ENCODE measurements at regions not wholly inside any gene's neighbourhood (a gene's known extent, or its start where the extent isn't known, plus 50 kb on each side); places are given as distances from the start of the nearest gene placed in this dataset.
"Not testable (repeated sequence)": the region's sequence is repeated elsewhere in the genome, so short reads cannot be mapped to it uniquely, and the experiment has no call there.

DNA sequence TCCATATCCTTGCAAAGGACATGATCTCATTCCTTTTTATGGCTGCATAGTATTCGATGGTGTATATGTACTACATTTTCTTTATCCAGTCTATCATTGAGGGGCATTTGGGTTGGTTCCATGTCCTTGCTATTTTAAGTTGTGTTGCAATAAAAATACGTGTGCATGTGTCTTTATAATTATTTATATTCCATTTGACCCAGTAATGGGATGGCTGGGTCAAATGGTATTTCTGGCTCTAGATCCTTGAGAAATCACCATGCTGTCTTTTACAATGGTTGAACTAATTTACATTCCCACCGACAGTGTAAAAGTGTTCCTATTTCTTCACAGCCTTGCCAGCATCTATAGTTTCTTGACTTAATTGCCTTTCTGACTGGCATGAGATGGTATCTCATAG is 972.6 kb upstream of the KCND2 start:
- H3K27me3 ChIP-seq (ENCODE audit: control insufficient read depth in 1 of 2, insufficient read depth in 2 of 2, low read length in 1 of 2); H3K4me3 ChIP-seq (ENCODE audit: low read length in 2 of 2); H3K4me1 ChIP-seq (ENCODE audit: control insufficient read depth in 1 of 2, insufficient read depth in 2 of 2, low read length in 2 of 2); ATAC-seq (ENCODE audit: low FRiP score); H3K27ac ChIP-seq (ENCODE audit: low read depth in 1 of 2, low read length in 2 of 2); DNase-seq; intact Hi-C loops (cut with DNase I); H3K36me3 ChIP-seq (ENCODE audit: control insufficient read depth in 1 of 2, insufficient read depth in 2 of 2, low read length in 1 of 2); H3K9me3 ChIP-seq (ENCODE audit: control insufficient read depth, low read length): not testable (repeated sequence)
- 69 to 79% methylated on average over 3 of the region's 3 CpGs for WGBS, 2 donors

DNA sequence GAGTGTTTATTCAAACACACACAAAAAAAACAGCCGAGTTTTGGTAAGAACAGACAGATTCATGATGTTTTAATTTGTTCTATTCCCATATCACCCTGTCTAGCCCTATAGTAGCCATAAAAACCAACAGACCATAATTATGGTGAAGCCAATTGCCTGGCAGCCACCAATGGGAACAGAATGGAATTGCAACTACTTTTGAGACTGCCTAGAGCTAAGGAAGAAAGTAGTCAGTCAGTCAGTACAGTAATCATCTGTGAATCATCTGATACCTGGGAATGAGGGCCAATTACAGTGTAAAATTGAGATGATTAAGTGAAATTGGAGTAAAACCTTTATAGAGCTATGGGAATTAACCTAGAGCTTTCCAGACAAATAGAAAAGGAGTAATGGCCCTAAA is 952.7 kb upstream of the KCND2 start:
- Histone ChIP-seq H3K36me3 (ENCODE audit: control insufficient read depth in 1 of 2, insufficient read depth in 2 of 2, low read length in 1 of 2) (no peaks in the 10 kb centered on the region), H3K9me3 (ENCODE audit: control insufficient read depth, low read length) (no peaks in the 10 kb centered on the region), H3K4me3 (ENCODE audit: low read length in 2 of 2) (no peak overlapping the region), H3K27ac (ENCODE audit: low read depth in 1 of 2, low read length in 2 of 2) (no peak overlapping the region), H3K27me3 (ENCODE audit: control insufficient read depth in 1 of 2, insufficient read depth in 2 of 2, low read length in 1 of 2) (no peaks in the 10 kb centered on the region), H3K4me1 (ENCODE audit: control insufficient read depth in 1 of 2, insufficient read depth in 2 of 2, low read length in 2 of 2) (no peaks in the 10 kb centered on the region)
- intact Hi-C loops (cut with DNase I): no loop called here
- WGBS, 2 donors: 24 to 34% methylated on average over 1 of the region's 1 CpG
- DNase-seq (no peak), ATAC-seq (ENCODE audit: low FRiP score) (no peak)

DNA sequence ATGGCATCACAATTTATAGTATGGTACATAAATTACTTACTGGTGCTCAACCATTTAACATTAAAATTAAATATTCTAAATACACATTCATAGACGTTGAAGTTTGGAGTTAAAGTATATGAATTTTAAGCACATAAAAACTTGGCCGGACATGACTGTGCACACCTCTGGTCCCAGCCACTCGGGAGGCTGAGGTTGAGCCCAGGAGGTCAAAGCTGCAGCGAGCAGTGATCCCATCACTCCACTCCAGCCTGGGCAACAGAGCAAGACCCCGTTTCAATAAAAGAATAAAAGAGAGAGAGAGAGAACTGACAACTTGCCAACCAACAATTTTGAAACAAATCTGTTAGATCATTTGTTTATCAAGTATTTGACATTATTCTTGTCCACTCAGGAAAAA is 943.3 kb upstream of the KCND2 start:
- WGBS, 2 donors: 74 to 78% methylated on average over 5 of the region's 5 CpGs
- ATAC-seq (ENCODE audit: low FRiP score): no peak
- Histone ChIP-seq H3K4me3 (ENCODE audit: low read length in 2 of 2) (no peak overlapping the region), H3K36me3 (ENCODE audit: control insufficient read depth in 1 of 2, insufficient read depth in 2 of 2, low read length in 1 of 2) (no peaks in the 10 kb centered on the region), H3K9me3 (ENCODE audit: control insufficient read depth, low read length) (no peaks in the 10 kb centered on the region), H3K4me1 (ENCODE audit: control insufficient read depth in 1 of 2, insufficient read depth in 2 of 2, low read length in 2 of 2) (no peaks in the 10 kb centered on the region), H3K27me3 (ENCODE audit: control insufficient read depth in 1 of 2, insufficient read depth in 2 of 2, low read length in 1 of 2) (no peaks in the 10 kb centered on the region), H3K27ac (ENCODE audit: low read depth in 1 of 2, low read length in 2 of 2) (no peak overlapping the region)
- intact Hi-C loops (cut with DNase I): no loop called here
- no peak for DNase-seq

DNA sequence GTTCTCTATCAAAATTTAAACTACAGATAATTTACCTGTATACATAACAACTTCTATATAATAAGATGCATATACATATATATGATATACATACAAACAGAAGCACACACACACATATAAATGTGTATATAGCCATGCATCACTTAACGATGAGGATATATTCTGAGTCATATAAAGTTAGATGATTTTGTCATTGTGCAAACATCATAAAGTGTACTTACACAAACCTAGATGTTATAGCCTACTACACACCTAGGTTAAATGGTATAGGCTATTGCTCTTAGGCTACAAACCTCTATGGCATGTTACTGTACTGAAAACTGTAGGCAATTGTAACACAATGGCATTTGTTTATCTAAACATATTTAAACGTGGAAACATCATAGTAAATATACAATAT is 937.6 kb upstream of the KCND2 start:
- Histone ChIP-seq H3K4me3 (ENCODE audit: low read length in 2 of 2) (no peak overlapping the region), H3K27me3 (ENCODE audit: control insufficient read depth in 1 of 2, insufficient read depth in 2 of 2, low read length in 1 of 2) (no peaks in the 10 kb centered on the region), H3K27ac (ENCODE audit: low read depth in 1 of 2, low read length in 2 of 2) (no peak overlapping the region), H3K4me1 (ENCODE audit: control insufficient read depth in 1 of 2, insufficient read depth in 2 of 2, low read length in 2 of 2) (no peaks in the 10 kb centered on the region), H3K9me3 (ENCODE audit: control insufficient read depth, low read length) (no peaks in the 10 kb centered on the region), H3K36me3 (ENCODE audit: control insufficient read depth in 1 of 2, insufficient read depth in 2 of 2, low read length in 1 of 2) (no peaks in the 10 kb centered on the region)
- WGBS, 2 donors: 58 to 61% methylated on average over 2 of the region's 2 CpGs
- intact Hi-C loops (cut with DNase I): no loop called here
- DNase-seq: no peak
- ATAC-seq (ENCODE audit: low FRiP score): no peak

DNA sequence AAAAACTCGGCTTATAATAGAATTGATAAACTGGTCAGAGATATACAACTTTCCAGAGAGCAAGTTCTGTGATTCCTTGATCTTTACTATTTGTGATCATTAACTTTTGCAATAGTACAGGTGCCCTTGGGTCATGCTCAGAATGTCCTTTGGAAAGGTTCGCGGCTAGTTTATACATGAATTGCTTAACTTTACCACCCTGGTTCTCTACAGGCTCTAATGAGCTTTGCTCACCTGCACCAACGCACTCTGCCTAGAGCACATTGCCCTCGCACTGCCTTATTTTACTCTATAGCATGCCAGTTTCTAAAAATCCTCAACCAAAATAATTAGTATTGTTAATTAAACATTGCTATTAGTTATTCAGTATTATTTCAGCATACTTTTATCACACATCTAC is 931.2 kb upstream of the KCND2 start:
- WGBS, 2 donors: 92 to 93% methylated on average over 5 of the region's 5 CpGs
- H3K36me3 ChIP-seq (ENCODE audit: control insufficient read depth in 1 of 2, insufficient read depth in 2 of 2, low read length in 1 of 2): no peaks in the 10 kb centered on the region
- intact Hi-C loops (cut with DNase I): no loop called here
- no peak for ATAC-seq (ENCODE audit: low FRiP score)
- no peaks in the 10 kb centered on the region for H3K4me1 ChIP-seq (ENCODE audit: control insufficient read depth in 1 of 2, insufficient read depth in 2 of 2, low read length in 2 of 2)
- no peak overlapping the region for H3K4me3 ChIP-seq (ENCODE audit: low read length in 2 of 2)
- H3K27ac ChIP-seq (ENCODE audit: low read depth in 1 of 2, low read length in 2 of 2): no peak overlapping the region
- no peaks in the 10 kb centered on the region for H3K9me3 ChIP-seq (ENCODE audit: control insufficient read depth, low read length)
- H3K27me3 ChIP-seq (ENCODE audit: control insufficient read depth in 1 of 2, insufficient read depth in 2 of 2, low read length in 1 of 2): no peaks in the 10 kb centered on the region
- DNase-seq: no peak

DNA sequence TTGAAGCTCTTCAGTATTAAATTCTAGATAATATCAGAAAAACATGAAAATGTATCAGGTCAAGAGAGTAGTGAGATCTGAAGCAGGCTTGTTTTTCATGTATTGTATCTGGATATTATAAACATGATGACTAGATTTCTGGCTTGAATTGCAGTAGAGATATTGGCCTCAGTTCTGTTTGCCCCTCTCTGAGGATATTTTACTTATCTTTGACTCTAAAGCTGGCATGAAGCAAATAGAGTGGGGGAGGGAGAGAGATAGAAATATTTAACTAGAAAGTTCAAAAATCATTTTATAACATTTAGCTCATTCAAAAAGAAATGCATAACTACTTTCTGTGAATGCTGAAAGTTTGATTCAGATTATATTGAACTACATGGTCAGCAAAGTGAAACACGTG is 929.7 kb upstream of the KCND2 start:
- Histone ChIP-seq H3K27me3 (ENCODE audit: control insufficient read depth in 1 of 2, insufficient read depth in 2 of 2, low read length in 1 of 2) (no peaks in the 10 kb centered on the region), H3K4me3 (ENCODE audit: low read length in 2 of 2) (no peak overlapping the region), H3K9me3 (ENCODE audit: control insufficient read depth, low read length) (no peaks in the 10 kb centered on the region), H3K27ac (ENCODE audit: low read depth in 1 of 2, low read length in 2 of 2) (no peak overlapping the region), H3K4me1 (ENCODE audit: control insufficient read depth in 1 of 2, insufficient read depth in 2 of 2, low read length in 2 of 2) (no peaks in the 10 kb centered on the region), H3K36me3 (ENCODE audit: control insufficient read depth in 1 of 2, insufficient read depth in 2 of 2, low read length in 1 of 2) (no peaks in the 10 kb centered on the region)
- 16 to 36% methylated on average over 1 of the region's 1 CpG for WGBS, 2 donors
- DNase-seq (no peak), ATAC-seq (ENCODE audit: low FRiP score) (no peak)
- intact Hi-C loops (cut with DNase I): no loop called here

DNA sequence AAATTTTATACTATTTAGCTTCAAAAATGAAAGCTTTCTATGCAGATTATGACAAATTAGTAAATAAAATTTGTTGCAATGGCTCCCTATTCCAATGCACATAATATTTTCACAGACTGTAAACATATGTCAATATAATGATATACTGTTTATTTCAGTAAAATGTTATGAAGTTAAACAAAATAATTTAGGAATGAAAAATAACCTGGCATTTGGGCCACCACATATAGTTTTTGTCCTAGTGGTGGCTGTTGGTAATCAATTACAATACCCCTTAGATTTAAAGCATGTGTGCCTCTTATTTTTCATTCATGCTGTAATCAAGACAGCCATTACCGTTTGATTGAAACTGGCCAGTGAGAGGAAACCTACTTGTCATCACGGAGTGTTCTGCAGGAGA is 928.5 kb upstream of the KCND2 start:
- Histone ChIP-seq H3K27me3 (ENCODE audit: control insufficient read depth in 1 of 2, insufficient read depth in 2 of 2, low read length in 1 of 2) (no peaks in the 10 kb centered on the region), H3K36me3 (ENCODE audit: control insufficient read depth in 1 of 2, insufficient read depth in 2 of 2, low read length in 1 of 2) (no peaks in the 10 kb centered on the region), H3K9me3 (ENCODE audit: control insufficient read depth, low read length) (no peaks in the 10 kb centered on the region), H3K4me3 (ENCODE audit: low read length in 2 of 2) (no peak overlapping the region), H3K4me1 (ENCODE audit: control insufficient read depth in 1 of 2, insufficient read depth in 2 of 2, low read length in 2 of 2) (no peaks in the 10 kb centered on the region), H3K27ac (ENCODE audit: low read depth in 1 of 2, low read length in 2 of 2) (no peak overlapping the region)
- DNase-seq (no peak), ATAC-seq (ENCODE audit: low FRiP score) (no peak)
- WGBS, 2 donors: 41 to 47% methylated on average over 2 of the region's 2 CpGs
- intact Hi-C loops (cut with DNase I): no loop called here

DNA sequence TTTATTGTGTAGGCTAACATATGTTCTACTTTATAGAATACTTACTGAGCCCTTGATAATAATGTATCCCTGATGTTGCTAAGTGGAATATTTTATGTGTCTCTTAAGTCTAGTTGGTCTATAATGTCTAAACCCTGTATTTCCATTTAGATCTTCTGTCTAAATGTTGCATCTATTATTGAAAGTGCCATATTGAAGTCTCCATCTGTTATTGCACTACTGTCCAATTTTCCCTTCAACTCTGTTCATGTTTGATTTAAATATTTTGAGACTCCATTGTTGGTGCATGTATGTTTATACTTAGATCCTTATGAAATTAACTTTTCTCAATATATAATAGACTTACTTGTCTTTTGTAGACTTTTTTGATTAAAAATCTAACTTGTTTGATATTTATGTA is 924.5 kb upstream of the KCND2 start:
- H3K36me3 ChIP-seq (ENCODE audit: control insufficient read depth in 1 of 2, insufficient read depth in 2 of 2, low read length in 1 of 2): no peaks in the 10 kb centered on the region
- intact Hi-C loops (cut with DNase I): no loop called here
- peaks cover 1% of the 10 kb centered on the region for H3K9me3 ChIP-seq (ENCODE audit: control insufficient read depth, low read length)
- no peaks in the 10 kb centered on the region for H3K27me3 ChIP-seq (ENCODE audit: control insufficient read depth in 1 of 2, insufficient read depth in 2 of 2, low read length in 1 of 2)
- H3K27ac ChIP-seq (ENCODE audit: low read depth in 1 of 2, low read length in 2 of 2): no peak overlapping the region
- DNase-seq (no peak), ATAC-seq (ENCODE audit: low FRiP score) (no peak)
- no peak overlapping the region for H3K4me3 ChIP-seq (ENCODE audit: low read length in 2 of 2)
- H3K4me1 ChIP-seq (ENCODE audit: control insufficient read depth in 1 of 2, insufficient read depth in 2 of 2, low read length in 2 of 2): no peaks in the 10 kb centered on the region

DNA sequence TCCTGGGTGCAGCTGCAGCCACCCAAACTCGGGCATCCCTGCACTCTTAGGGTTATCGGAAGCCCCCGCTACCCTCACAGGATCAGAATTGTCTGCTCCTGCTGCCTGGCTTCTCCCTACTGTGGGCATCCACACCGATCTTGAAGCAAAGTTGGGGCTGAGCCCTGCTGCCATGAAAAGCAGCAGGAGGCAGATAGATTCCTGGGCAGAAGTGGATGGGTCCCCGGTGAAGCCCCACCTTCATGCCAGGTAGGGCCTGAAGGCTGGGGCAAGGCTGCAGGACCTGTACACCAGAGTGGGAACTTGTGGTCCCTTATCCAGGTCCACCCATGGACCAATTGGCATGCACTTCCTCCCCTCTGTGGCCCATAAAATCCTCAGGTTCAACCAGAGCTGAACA is 922.6 kb upstream of the KCND2 start:
- Histone ChIP-seq H3K27me3 (ENCODE audit: control insufficient read depth in 1 of 2, insufficient read depth in 2 of 2, low read length in 1 of 2) (no peaks in the 10 kb centered on the region), H3K27ac (ENCODE audit: low read depth in 1 of 2, low read length in 2 of 2) (no peak overlapping the region), H3K9me3 (ENCODE audit: control insufficient read depth, low read length) (peaks cover 1% of the 10 kb centered on the region), H3K36me3 (ENCODE audit: control insufficient read depth in 1 of 2, insufficient read depth in 2 of 2, low read length in 1 of 2) (no peaks in the 10 kb centered on the region), H3K4me3 (ENCODE audit: low read length in 2 of 2) (no peak overlapping the region), H3K4me1 (ENCODE audit: control insufficient read depth in 1 of 2, insufficient read depth in 2 of 2, low read length in 2 of 2) (no peaks in the 10 kb centered on the region)
- ATAC-seq (ENCODE audit: low FRiP score): no peak
- peak in 1 of 2 donors; percentile 53 for DNase-seq
- intact Hi-C loops (cut with DNase I): no loop called here
- WGBS, 2 donors: 88 to 93% methylated on average over 5 of the region's 5 CpGs

All from aorta (tissue), 5 donors.